Thoracic aorta (tissue), 2 donors: ENCODE measurements at regions not wholly inside any gene's neighbourhood (a gene's known extent, or its start where the extent isn't known, plus 50 kb on each side); places are given as distances from the start of the nearest gene placed in this dataset.
"Not testable (repeated sequence)": the region's sequence is repeated elsewhere in the genome, so short reads cannot be mapped to it uniquely, and the experiment has no call there.

Experiments
- ATAC-seq: fragments of 150-250 bp; one replicate; pipeline ENCODE4 v1.8.0; 2017; ENCODE audit warnings: low read depth; ENCODE audit not compliant: insufficient number of reproducible peaks, low FRiP score
- DNase-seq: peaks from one replicate; pipeline ENCODE4 v3.0.0-alpha.2; 2020; ENCODE audit warnings: low spot score
- H3K27ac ChIP-seq, 2 donors: fragments of 200-600 bp; sonication (generic); 1 replicate in 1 of 2; 2 replicates in 1 of 2; pipeline ENCODE4 v1.5.1; 2016; ENCODE audit warnings: mild to moderate bottlenecking in 2 of 2, moderate library complexity in 2 of 2
- H3K27me3 ChIP-seq: fragments of 200-600 bp; sonication (generic); replicated peaks from 2 replicates; pipeline ENCODE4 v1.6.0; 2016; ENCODE audit warnings: mild to moderate bottlenecking; ENCODE audit not compliant: insufficient read depth
- H3K36me3 ChIP-seq: fragments of 200-600 bp; sonication (generic); one replicate; pipeline ENCODE4 v1.5.1; 2016
- H3K4me1 ChIP-seq, 2 donors: fragments of 200-600 bp; sonication (generic); 1 replicate in 1 of 2; 2 replicates in 1 of 2; pipeline versions ENCODE4 v1.5.1 to v1.6.0; 2016; ENCODE audit warnings: low read depth in 2 of 2, mild to moderate bottlenecking in 1 of 2; ENCODE audit not compliant: control insufficient read depth in 1 of 2
- H3K4me3 ChIP-seq: fragments of 200-600 bp; sonication (generic); 2 replicates; pipeline ENCODE4 v1.5.1; 2016; ENCODE audit warnings: mild to moderate bottlenecking
- H3K9me3 ChIP-seq: fragments of 200-600 bp; sonication (generic); 2 replicates; pipeline ENCODE4 v1.5.1; 2016
- TF ChIP-seq, protein P1 (sequence below): fragments of 200-600 bp; sonication (generic); IDR thresholded peaks from one replicate; pipeline ENCODE4 v1.5.1; 2019; ENCODE audit warnings: antibody characterized with exemption

DNA sequence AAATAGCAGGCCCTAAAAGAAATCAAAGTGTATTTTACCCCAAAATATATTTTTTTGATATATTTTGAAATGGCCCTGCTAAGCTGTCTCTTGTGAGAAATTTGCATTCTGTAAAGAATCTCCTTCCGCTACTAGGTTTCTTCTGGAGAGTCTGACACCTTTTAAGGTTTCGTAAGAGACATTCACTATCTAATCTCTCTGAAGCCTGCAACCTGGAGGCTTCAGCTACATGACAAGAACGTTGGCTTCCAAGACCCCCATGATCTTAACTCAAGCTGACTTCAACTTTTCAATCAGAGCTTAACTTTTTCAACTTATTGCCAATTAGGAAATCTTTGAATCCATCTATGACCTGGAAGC lies 1894.9 kb upstream of the LRRTM1 start:
- no peak for ATAC-seq
- no peak for DNase-seq
- no peaks in the 10 kb centered on the region for H3K9me3 ChIP-seq
- H3K27ac ChIP-seq: no peak overlapping the region
- H3K4me3 ChIP-seq: no peak overlapping the region
- H3K36me3 ChIP-seq: no peaks in the 10 kb centered on the region
- TF ChIP-seq, protein P1, sequence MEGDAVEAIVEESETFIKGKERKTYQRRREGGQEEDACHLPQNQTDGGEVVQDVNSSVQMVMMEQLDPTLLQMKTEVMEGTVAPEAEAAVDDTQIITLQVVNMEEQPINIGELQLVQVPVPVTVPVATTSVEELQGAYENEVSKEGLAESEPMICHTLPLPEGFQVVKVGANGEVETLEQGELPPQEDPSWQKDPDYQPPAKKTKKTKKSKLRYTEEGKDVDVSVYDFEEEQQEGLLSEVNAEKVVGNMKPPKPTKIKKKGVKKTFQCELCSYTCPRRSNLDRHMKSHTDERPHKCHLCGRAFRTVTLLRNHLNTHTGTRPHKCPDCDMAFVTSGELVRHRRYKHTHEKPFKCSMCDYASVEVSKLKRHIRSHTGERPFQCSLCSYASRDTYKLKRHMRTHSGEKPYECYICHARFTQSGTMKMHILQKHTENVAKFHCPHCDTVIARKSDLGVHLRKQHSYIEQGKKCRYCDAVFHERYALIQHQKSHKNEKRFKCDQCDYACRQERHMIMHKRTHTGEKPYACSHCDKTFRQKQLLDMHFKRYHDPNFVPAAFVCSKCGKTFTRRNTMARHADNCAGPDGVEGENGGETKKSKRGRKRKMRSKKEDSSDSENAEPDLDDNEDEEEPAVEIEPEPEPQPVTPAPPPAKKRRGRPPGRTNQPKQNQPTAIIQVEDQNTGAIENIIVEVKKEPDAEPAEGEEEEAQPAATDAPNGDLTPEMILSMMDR: no peak
- no peaks in the 10 kb centered on the region for H3K27me3 ChIP-seq
- no peaks in the 10 kb centered on the region for H3K4me1 ChIP-seq

DNA sequence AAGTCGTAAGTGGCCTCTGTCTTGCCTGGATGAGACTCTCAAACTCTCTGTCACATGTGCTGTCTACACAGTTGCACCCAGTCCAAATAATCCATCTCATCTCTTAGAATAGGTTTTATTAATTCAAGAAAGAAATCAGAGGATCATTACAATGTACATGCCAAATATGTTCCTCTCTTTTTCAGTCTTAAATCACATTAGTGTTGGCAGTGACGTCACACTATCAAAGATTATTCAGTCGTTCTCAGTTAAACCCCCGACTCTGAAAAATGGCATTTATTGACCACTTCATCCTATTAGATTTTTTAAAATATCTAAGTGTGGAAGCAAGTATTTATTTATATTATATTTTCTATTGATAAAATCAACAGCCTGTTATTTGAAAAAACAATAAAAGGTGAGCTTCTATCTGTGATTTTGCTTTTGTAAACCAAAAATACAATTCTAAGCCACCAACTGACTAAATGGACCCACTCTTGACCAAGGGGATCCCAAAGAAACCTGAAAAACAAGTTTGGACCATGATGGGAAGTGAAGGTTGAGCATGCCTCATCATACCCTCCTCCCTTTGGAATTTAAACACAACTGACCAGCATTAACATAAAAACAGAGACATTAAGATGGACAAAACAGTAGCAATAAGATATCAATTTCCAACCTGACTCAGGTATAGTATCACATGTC lies 1894.4 kb upstream of the LRRTM1 start:
- no peaks in the 10 kb centered on the region for H3K36me3 ChIP-seq
- H3K27ac ChIP-seq: no peak overlapping the region
- H3K4me3 ChIP-seq: no peak overlapping the region
- no peaks in the 10 kb centered on the region for H3K9me3 ChIP-seq
- TF ChIP-seq, protein P1: no peak
- H3K27me3 ChIP-seq: no peaks in the 10 kb centered on the region
- DNase-seq (no peak), ATAC-seq (no peak)
- no peaks in the 10 kb centered on the region for H3K4me1 ChIP-seq

DNA sequence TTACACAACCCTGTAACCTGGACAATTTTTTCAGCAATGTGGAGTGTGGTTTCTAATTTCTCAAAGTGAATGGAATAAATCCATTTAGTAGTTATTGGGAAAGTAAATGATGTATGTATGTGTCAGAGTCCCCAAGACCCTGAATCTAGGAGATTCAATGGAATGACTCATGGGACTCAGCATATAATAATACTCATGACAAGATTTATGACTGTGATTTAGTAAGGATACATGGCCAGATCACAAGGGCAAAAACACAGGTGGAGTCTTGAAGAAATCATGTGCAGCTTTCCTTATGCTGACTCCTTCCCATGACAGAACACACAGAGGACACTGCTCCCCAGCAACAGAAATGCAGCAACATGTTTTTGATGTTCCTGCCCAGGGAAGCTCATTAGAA lies 1877.7 kb upstream of the LRRTM1 start:
- H3K4me1 ChIP-seq: no peaks in the 10 kb centered on the region
- no peak for DNase-seq
- H3K36me3 ChIP-seq: no peaks in the 10 kb centered on the region
- H3K9me3 ChIP-seq: no peaks in the 10 kb centered on the region
- H3K27ac ChIP-seq: no peak overlapping the region
- no peak for ATAC-seq
- TF ChIP-seq, protein P1: no peak
- no peaks in the 10 kb centered on the region for H3K27me3 ChIP-seq
- H3K4me3 ChIP-seq: no peak overlapping the region

DNA sequence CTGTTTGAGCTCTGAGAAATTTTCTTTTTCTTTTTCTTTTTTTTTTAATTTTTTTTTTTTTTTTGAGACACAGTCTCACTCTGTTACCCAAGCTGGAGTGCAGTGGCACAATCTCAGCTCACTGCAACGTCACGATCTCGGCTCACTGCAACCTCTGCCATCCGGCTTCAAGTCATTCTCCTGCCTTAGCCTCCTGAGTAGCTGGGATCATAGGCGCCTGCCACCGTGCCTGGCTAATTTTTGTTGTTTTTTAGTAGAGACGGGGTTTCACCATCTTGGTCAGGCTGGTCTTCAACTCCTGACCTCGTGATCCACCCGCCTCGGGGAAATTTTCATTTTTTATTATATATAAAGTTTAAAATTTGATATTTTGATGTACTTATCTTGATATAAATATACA lies 1870.7 kb upstream of the LRRTM1 start:
- DNase-seq, H3K27ac ChIP-seq, H3K36me3 ChIP-seq, H3K4me1 ChIP-seq, ATAC-seq, H3K27me3 ChIP-seq, H3K9me3 ChIP-seq, H3K4me3 ChIP-seq: not testable (repeated sequence)

DNA sequence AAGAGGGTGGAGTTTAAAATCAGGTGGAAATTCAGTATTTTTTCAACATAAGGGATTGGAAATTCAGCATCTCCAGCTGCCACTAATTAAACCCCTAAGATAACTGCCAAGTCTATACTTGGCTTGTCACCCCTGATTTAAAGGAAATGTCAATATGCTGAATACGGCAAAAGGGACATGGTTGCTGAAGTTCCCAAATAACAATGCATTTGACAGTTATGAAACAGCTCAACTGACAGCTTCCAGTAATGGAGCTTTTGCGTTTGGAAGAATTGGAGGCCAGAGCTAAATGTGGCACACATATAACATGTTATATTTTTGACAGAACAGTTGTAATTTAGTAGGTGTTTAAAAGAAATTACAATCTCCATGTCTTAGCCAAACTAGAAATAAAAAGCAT lies 1867.9 kb upstream of the LRRTM1 start:
- DNase-seq: no peak
- Histone ChIP-seq H3K36me3 (no peaks in the 10 kb centered on the region), H3K27me3 (no peaks in the 10 kb centered on the region), H3K4me1 (no peaks in the 10 kb centered on the region), H3K4me3 (no peak overlapping the region), H3K27ac (no peak overlapping the region), H3K9me3 (no peaks in the 10 kb centered on the region)
- no peak for ATAC-seq
- TF ChIP-seq, protein P1: no peak

DNA sequence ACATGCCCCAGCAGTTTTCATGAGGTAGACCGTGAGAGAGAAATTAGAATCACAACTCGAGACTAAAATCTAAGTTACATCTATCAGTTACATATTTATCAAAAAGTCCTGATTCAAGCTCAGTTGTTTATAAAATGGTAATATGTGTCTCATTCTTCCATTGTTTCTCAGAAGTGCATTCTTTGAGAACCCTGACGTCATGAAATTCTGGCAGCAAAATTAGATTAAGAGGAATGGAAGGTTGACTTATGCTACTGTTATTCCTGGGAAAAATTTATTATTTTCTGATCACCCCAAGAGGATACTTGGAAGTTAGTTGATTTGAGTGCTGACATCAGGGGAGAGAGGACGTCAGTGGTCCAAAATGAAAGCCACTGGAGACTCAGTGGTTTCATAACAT lies 1864.8 kb upstream of the LRRTM1 start:
- no peak overlapping the region for H3K27ac ChIP-seq
- ATAC-seq: no peak
- H3K36me3 ChIP-seq: no peaks in the 10 kb centered on the region
- TF ChIP-seq, protein P1: no peak
- H3K9me3 ChIP-seq: no peaks in the 10 kb centered on the region
- H3K4me3 ChIP-seq: no peak overlapping the region
- no peak for DNase-seq
- H3K27me3 ChIP-seq: no peaks in the 10 kb centered on the region
- H3K4me1 ChIP-seq: no peaks in the 10 kb centered on the region
